Activated T-helper 1 cell treated with anti-CD3 and anti-CD28 coated beads, Interleukin-2, amount 50 U/mL, for 16 hours (primary cell): ENCODE measurements at regions not wholly inside any gene's neighbourhood (a gene's known extent, or its start where the extent isn't known, plus 50 kb on each side); places are given as distances from the start of the nearest gene placed in this dataset.
"Not testable (repeated sequence)": the region's sequence is repeated elsewhere in the genome, so short reads cannot be mapped to it uniquely, and the experiment has no call there.

Experiments
- DNase-seq, 2 donors: peaks; one replicate each; pipeline ENCODE4 v3.0.0-alpha.2; 2020; ENCODE audit warnings: low read depth in 1 of 2, low spot score in 1 of 2

DNA sequence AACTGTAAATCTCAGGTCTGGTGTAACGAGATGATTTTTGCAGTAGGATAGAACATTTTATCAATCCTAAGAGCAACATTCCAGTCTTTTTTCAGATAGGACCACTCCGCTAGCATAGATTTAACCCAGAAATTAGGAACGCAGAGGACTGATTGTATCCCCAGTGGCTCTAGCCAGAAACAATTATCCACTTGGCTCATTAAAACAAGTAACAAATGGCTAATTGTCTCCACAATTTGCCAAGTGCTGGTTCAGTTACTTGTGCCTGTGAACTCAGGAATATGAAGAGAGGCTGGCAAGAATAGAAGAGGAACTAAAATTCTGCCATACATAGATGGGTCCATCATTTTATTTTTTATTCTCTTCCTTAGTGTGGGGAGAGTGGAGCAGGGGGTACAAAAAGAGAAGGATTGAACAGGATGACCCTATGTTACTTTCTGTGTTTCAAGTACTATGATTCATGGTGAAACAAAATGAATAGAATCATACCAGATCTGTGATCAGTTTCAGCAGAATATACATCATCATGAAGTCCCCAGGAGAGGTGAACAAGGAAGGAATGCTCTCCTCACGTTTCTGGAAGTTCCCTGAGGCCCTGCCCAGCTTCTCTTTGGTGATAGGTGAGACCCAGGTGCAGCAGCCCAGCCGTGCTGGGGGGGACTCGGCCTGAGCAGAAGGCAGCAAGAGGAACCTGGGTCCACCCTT, 121.6 kb downstream of the ARL4C start:
- no peak for DNase-seq

DNA sequence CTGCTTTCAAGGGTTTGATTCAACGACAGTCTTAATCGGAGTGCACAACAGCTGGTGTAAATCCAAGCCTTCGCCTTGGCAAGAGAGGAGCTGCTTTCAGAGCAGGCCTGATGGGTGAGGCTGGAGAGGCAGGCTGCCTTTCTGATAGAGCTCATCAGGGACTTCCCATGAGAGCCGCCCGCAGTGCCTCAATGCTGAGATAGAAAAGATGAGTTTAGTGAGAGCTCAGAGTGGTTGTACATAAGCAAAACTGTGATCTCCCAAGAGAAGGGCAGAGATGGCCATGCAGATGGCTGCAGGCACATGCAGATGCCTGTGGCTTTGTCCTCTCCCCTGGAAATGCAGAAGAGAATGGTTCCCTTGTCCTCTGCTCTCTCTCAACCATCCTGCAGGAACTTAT, 122.1 kb downstream of the ARL4C start:
- DNase-seq: no peak

DNA sequence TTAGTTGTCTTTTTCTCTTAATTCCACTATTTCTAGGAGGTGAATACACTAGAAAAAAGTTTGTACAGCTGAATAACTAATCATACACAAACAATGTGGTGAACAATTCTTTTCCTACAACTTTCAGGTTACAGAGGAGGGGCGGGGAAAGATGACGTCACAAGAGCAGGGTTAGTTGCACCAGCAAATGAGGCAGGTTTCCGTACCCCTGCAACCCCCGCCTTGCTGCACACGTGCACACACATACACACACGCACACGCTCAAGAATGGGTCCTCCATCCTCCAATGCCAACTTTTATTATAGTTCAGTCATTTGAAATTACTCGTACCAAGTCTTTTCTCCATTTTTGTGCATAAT, 122.8 kb downstream of the ARL4C start:
- DNase-seq: no peak

DNA sequence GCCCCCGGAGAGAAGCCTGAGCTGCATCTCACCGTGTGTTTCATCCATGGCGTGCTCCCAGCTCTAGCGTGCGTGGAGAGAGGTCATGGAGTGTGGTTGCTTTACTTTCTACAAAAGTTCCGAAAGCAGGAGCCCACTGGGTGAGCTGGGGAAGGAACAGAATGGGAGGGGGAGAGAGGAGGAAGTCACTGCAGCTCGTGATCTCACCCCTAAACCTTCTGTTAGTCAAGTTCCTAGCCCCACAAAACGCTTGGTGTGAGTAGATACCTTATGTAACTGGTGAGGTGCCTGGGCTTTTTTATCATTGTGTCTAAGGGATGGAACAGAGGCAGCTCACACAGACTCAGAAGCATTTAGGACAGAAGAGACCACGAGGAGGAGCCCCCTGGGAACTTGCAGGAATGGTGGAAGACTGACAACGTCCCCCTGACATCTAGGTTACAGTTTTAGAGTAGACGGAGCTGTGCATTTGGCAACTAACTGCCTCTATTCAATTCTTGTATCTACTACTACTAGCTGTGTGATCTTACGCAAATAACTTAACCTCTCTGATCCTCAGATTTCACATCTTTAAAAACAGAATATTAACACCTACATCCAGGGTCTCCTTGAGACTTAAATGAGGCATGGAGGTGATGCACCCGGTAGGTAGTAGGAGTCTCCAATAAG, 123.3 kb downstream of the ARL4C start:
- DNase-seq: no peak

DNA sequence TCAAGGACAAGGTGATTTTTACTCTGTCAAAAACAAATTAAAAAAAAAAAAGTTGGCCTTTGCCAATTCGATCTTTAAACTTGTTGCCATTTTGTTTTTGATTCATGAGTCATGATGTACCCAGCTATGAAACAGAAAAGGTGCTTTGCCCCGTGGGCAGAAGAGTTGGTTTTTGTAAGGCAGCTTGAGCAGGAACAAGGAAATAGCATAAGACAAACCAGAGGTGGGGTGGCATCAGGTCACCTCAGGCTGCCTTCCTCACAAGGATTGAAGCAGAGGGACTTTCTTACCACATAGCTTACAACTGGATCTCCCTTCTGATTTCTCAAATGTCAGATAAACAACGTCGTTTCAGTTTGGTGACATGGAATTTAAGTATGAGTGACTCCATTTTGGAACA, 123.8 kb downstream of the ARL4C start:
- DNase-seq: no peak

DNA sequence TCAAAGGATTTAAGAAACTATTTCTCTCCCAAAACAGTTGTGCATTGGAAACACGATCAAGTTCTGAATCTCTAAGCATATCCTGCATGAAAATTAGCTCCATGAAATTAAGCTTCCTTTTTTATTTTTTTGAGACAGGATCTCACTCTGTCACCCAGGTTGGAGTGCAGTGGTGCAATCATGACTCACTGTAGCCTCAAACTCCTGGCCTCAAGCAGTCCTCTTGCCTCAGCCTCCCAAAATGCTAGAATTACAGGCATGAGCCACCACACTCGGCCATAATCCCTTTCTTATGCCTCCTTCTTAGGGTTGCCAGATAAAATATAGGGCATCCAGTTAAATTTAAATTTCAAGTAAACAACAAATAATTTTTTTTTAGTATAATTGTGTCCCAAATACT, 124.4 kb downstream of the ARL4C start:
- DNase-seq: no peak

DNA sequence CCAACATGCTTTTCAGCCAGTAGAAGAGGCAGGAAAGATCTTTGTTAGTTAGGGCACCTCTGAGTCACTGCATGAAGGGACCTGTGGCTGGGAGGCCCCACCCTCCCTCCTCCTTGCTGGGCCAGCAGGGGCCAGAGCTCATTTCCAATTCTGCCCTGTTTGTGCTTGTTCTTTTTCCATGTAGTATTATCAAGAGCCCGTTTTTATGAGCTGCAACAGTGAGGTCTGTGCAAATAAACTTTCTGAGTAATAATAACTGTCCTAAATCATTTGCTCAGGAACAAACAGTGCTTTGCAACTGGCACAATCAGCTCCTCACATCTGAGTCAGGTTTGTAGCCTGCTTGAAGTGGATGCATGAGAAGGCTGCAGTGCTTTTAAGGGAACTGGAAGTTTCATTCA, 128.0 kb downstream of the ARL4C start:
- peak; percentile 18 for DNase-seq

DNA sequence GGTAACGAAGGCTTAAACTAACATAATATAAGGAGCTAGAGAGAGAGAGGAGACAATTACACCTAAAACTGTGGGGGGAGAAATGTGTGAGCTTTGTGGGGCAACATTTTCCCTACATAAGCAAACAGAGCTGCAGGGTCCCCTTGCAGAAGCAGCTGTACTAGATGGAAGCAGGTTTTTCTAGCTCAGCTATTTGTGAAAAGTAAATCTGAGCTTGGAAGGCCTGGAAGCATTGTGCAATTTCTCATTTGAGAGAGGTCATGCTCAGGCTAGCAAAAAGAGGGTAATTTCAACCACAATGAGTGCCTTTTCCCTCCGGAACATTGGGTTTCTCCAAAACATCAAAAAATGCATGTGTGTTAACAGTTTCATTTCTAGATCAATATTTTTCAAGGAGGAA, 130.0 kb downstream of the ARL4C start:
- DNase-seq: no peak

DNA sequence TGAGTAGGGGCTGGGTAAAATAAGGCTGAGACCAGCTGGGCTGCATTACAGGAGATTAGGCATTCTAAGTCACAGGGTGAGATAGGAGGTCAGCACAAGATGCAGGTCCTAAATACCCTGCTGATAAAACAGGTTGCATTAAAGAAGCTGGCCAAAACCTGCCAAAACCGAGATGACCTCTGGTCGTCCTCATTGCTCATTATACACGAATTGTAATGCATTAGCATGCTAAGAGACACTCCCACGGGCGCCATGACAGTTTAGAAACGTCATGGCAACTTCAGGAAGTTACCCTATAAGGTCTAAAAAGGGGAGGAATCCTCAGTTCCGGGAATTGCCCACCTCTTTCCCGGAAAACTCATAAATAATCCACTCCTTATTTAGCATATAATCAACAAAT, 132.2 kb downstream of the ARL4C start:
- DNase-seq: no peak

DNA sequence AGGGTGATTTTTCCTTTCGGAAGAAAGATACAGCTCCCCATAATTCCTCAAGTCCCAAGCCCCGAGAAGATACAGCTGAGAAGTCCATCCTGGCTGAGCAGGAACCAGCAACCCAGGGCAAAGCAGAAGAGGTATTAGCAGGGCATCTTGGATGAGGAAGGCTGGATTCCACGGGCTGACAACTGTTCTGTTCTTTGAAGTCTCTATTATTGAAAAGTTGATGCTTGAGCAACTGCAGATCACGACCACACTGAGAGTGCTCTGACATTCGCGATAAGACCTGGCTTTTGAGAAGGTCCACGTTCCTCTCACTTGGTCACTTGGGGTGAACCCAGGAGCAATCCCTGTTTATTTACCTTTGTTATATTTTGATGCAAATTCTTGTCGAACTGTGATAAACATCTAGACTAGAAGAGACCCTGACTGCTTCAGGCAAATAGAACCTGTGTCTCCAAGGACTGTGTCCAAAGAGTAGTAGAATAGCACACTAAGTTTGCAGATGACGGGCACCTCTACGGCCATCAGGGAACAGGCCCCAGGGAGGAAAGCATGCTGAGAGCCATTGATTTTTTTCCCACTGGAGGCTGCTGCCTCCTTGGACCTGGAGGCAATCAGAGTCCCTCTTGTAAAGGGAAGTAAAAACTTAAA, 133.1 kb downstream of the ARL4C start:
- DNase-seq: no peak

DNA sequence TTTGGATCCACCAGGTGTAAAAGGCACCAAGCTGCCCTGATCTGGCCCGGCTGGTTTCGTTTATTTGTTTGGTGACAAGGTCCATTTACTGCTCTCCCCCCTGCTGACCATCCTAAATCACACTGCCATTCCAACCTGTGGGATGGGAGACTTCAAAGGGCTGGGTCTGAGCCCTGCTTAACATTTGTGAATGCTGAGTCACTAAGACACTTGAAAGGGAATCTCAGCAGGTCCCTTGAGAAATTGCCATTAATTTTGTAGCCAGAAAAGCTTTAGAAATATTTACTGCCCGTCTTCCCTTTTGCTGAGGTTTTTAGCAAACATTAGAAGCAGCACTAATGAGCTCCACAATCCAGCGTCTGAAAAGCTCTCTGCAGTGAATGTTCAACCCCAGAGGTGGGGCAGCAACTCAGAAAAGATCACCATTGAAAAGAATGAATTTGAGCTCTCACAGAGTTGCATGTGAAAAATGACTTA, 133.8 kb downstream of the ARL4C start:
- no peak for DNase-seq

DNA sequence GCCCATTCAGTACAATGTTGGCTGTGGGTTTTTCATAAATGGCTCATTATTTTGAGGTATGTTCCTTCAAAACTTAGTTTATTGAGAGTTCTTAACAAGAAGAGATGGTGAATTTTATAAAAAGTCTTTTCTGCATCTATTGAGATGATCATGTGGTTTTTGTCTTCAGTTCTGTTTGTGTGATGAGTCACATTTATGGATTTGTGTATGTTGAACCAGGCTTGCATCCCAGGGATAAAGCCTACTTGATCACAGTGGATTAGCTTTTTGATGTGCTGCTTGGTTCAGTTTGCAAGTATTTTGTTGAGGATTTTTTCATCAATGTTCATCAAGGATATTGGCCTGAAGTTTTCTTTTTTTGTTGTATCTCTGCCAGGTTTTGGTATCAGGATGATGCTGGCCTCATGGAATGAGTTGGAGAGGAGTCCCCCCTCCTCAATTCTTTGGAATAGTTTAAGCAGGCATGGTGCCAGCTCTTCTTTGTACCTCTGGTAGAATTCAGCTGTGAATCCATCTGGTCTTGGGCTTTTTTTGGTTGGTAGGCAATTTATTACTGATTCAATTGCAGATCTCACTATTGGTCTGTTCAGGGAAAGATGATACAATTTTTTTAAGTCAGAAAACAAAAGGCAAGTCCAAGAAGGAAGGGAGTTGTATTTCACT, 136.4 kb downstream of the ARL4C start:
- DNase-seq: not testable (repeated sequence)

DNA sequence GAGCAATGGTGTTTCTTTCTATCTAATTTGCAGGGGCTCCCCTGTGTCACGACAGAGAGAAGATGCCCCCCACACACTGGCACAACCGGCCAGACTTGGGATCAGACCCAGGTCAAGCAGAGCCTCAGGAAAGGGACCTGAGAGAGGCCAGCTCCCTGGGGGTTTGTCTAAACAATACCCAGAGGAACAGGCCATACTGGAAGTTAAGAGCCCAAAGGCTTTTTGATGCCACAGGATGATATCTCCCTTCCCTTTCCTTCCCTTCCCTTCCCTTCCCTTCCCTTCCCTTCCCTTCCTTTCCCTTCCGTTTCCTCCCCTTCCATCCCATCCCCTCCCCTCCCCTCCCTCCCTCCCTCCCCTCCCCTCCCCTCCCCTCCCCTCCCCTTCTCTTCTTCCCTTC, 139.2 kb downstream of the ARL4C start:
- no peak for DNase-seq

DNA sequence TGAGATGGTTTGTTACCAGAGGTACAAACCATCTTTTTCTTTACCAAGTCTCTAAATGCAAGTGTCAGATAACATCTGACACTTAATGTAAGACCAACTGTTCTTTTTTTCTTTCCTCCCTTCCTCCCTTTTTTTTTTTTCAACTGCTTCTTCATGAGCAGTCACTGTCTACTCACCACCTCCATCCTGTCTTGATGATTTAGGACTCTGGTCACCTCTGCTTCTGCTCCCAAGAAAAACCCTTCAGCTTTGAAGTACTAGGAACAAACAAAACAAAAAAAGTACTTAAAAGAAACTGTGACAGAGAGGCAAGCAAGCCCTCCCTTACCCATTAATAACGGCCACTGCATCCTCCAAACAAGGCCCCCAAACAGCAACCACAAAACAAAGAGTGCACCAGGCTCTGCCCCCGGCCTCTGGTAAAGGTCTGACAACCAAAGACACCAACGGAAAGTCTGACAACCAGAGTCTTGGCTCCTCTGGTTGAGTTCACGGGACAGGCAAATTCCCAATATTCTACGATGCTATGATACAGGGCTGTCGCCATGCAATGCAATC, 141.0 kb downstream of the ARL4C start:
- no peak for DNase-seq

DNA sequence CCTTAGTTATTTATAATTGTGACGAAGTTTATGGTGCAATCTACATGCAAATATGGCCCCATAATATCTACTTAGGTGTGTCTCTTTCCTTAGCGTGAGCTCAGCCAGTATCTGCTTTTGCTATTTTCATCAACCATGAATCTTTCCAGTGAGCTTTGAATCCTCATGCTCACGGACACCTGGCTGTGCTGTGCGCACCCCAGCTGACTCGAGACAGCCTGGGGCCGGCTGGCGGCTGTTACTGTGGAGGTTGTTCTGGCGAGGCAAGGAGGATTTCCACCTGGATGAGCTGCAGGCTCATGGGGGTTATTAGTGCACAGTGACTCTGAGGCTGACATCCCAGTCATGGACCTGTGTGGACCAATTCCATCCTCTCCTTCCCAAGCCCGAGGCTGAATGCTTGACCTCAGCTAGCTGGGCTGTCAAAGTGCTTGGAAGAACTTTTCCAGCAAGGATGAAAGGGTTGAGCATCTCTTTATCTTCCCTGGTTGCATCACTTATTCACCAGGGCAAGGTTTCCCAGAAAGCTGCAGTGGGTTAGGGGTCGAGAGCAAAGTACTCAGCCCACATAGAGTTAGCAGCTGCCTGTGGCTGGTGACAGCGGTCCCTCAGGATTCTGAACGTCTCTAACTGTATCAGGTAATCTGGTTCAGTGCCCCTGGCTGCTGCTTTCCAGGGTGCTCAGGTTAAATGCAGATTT, 141.7 kb downstream of the ARL4C start:
- DNase-seq: no peak

DNA sequence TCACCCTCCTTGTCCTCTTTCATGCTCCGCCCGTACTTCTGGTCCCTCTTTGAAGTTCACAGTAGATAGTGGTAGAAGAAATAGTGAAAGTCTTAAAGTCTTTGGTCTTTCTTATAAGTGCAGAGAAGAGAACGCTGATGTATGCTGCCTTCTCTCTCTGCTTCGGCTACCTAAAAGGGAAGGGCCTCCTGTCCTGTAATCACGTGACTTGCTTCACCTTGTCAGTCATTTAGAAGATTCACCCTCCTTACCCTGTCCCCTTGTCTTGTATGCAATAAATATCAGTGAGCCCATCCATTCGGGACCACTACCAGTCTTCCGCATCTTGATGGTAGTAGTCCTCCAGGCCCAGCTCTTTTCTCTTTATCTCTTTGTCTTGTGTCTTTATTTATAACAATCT, 144.6 kb downstream of the ARL4C start:
- no peak for DNase-seq

DNA sequence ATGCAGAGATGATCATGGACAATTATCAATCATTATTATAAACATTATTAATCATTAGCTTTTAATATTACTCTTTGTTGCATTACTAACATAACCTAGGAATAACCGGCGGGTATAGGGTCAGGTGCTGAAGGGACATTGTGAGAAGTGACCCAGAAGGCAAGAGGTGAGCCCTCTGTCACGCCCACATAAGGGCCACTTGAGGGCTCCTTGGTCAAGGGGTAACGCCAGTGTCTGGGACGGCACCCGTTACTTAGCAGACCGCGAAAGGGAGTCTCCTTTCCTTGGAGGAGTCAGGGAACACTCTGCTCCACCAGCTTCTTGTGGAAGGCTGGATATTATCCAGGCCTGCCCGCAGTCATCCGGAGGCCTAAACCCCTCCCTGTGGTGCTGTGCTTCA, 145.0 kb downstream of the ARL4C start:
- DNase-seq: not testable (repeated sequence)

DNA sequence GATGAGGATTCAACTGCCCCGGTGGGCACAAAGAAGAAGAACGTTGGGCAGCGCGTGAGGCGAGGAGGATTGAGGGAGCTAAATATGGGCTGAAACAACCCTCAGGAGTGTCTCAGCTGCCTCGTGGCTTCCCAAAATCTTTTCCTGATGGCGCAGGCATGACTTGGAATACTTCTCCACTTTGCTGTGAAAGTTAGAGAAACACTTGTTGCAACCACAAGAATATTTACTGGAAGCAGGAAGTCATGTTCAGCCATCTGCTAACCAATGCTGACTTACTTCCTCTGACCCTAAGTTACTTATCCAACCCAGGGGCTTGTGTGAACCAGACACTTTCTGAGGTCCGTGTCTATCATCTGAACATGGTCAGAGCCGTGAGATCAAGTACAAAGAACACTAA, 148.8 kb downstream of the ARL4C start:
- no peak for DNase-seq

DNA sequence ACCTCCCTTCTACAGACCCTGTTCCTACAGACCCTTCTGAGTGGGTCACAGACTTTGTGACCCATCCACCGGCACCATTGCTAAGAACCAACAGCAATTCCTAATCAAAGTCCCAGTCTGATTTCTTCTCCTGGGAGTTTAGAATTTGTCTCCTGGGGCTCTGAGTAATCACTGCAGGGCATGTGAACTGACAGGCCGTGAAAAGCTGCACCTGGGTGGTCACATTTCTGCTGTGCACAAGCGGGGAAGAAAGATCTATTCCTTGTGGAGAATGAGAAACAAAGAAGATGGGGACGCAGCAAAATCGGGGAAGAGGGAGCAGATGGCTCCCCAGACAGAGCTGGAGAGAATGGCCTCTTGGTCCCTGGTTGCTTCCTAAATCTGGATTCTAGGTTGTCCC, 151.0 kb downstream of the ARL4C start:
- no peak for DNase-seq

DNA sequence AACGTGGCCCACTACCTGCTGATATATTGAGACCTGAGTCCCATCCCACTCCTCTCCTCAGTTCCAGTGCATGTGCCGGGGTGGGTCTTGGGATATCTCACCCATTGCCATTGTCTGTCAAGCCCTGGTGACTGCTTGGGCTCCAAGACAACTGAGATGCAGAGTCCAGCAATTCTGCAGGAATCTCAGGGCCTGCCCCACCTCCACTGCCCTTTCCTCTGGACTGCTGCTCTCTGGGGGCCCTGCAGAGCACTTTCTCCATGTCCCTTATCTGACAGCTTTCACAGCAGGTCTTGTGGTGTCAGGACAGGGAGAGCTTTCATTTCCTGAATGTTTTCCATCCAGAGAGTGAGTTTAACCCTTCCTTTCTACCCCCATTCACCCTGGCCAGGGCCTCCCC, 152.9 kb downstream of the ARL4C start:
- no peak for DNase-seq

DNA sequence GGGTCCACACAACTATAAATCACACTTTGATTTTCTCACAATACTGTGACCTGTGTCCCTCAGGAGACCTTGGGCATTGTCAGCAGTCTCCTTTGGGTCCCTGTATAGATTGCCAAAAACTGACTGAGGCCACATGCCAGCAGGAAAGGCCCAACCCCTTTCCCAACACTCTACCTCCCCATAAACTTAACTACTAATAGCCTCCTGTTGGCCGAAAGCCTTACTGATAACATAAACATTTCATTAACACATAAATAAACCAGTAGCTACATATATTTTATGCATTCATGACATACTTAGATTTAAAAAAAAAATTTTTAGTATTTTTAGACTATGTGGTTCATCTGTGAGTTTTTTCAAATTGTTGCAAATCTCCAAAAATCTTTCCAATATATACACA, 153.5 kb downstream of the ARL4C start:
- DNase-seq: no peak
